ENCODE measurements at regions not wholly inside any gene's neighbourhood (a gene's known extent, or its start where the extent isn't known, plus 50 kb on each side); places are given as distances from the start of the nearest gene placed in this dataset.

- Histone ChIP-seq H3K4me3 (no peak overlapping the region), H3K9me3 (no peaks in the 10 kb centered on the region), H3K27ac (no peak overlapping the region), H3K4me1 (no peaks in the 10 kb centered on the region), H3K27me3 (ENCODE audit: low read depth) (no peaks in the 10 kb centered on the region), H3K36me3 (no peaks in the 10 kb centered on the region)
- DNase-seq (no peak), ATAC-seq (no peak)
- TF ChIP-seq, protein P1, sequence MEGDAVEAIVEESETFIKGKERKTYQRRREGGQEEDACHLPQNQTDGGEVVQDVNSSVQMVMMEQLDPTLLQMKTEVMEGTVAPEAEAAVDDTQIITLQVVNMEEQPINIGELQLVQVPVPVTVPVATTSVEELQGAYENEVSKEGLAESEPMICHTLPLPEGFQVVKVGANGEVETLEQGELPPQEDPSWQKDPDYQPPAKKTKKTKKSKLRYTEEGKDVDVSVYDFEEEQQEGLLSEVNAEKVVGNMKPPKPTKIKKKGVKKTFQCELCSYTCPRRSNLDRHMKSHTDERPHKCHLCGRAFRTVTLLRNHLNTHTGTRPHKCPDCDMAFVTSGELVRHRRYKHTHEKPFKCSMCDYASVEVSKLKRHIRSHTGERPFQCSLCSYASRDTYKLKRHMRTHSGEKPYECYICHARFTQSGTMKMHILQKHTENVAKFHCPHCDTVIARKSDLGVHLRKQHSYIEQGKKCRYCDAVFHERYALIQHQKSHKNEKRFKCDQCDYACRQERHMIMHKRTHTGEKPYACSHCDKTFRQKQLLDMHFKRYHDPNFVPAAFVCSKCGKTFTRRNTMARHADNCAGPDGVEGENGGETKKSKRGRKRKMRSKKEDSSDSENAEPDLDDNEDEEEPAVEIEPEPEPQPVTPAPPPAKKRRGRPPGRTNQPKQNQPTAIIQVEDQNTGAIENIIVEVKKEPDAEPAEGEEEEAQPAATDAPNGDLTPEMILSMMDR (IDR thresholded peaks at IDR 0.05) = no peak
- intact Hi-C loops (cut with DNase I) = no loop called here
Observed at GRCh38 chr11:112765337-112765736, 195.9 kb upstream of the NCAM1 start.

- intact Hi-C loops (cut with DNase I) = no loop called here
- Histone ChIP-seq H3K36me3 (no peaks in the 10 kb centered on the region), H3K27me3 (ENCODE audit: low read depth) (peaks cover 7% of the 10 kb centered on the region), H3K9me3 (no peaks in the 10 kb centered on the region), H3K4me3 (no peak overlapping the region), H3K4me1 (no peaks in the 10 kb centered on the region), H3K27ac (no peak overlapping the region)
- TF ChIP-seq, protein P1 (IDR thresholded peaks at IDR 0.05) = no peak
- DNase-seq = no peak
- ATAC-seq = no peak
Observed at GRCh38 chr11:112769170-112769569, 192.1 kb upstream of the NCAM1 start.

- no peak overlapping the region for H3K27ac ChIP-seq
- ATAC-seq = no peak
- intact Hi-C loops (cut with DNase I) = no loop called here
Observed at GRCh38 chr11:112769584-112769983, 191.6 kb upstream of the NCAM1 start.

GRCh38 chr11:112770033-112770432, 191.2 kb upstream of the NCAM1 start:
- intact Hi-C loops (cut with DNase I) = no loop called here
- ATAC-seq (no peak), DNase-seq (no peak)
- no peaks in the 10 kb centered on the region for H3K36me3 ChIP-seq
- no peaks in the 10 kb centered on the region for H3K9me3 ChIP-seq
- peaks cover 7% of the 10 kb centered on the region for H3K27me3 ChIP-seq (ENCODE audit: low read depth)
- H3K4me3 ChIP-seq = no peak overlapping the region
- no peaks in the 10 kb centered on the region for H3K4me1 ChIP-seq
- H3K27ac ChIP-seq = no peak overlapping the region
- TF ChIP-seq, protein P1 (IDR thresholded peaks at IDR 0.05) = no peak

More at GRCh38 chr11:112769584-112769983, 191.6 kb upstream of the NCAM1 start:
- peaks cover 7% of the 10 kb centered on the region for H3K27me3 ChIP-seq (ENCODE audit: low read depth)
- no peaks in the 10 kb centered on the region for H3K4me1 ChIP-seq
- H3K9me3 ChIP-seq = no peaks in the 10 kb centered on the region
- TF ChIP-seq, protein P1 (IDR thresholded peaks at IDR 0.05) = no peak
- H3K4me3 ChIP-seq = no peak overlapping the region
- DNase-seq = no peak
- no peaks in the 10 kb centered on the region for H3K36me3 ChIP-seq

GRCh38 chr11:112770487-112770886, 190.7 kb upstream of the NCAM1 start:
- ATAC-seq = no peak
- H3K9me3 ChIP-seq = no peaks in the 10 kb centered on the region
- H3K4me3 ChIP-seq = no peak overlapping the region
- H3K36me3 ChIP-seq = no peaks in the 10 kb centered on the region
- no peak overlapping the region for H3K27ac ChIP-seq
- intact Hi-C loops (cut with DNase I) = no loop called here
- TF ChIP-seq, protein P1 (IDR thresholded peaks at IDR 0.05) = no peak
- no peaks in the 10 kb centered on the region for H3K4me1 ChIP-seq
- H3K27me3 ChIP-seq (ENCODE audit: low read depth) = peaks cover 7% of the 10 kb centered on the region
- no peak for DNase-seq

DNA sequence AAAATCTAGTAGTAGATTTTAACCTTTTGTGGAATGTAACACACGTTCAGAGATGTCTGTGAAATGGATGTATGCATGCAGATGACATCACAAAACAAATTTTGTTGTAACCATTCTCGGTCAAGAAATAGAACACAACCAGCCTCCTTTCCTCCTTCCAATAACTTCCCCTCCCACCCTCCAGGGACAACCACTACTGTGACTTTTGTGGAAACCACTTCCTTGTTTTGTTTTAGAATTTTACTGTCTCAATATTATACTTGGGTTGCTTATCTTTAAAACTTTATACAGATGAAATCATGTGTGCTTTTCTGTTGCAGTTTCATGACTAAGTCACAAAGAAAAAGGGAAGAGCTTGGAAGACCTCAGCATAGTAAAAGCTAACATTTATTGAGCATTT, 189.4 kb upstream of the NCAM1 start:
- Histone ChIP-seq H3K4me3 (no peak overlapping the region), H3K27ac (no peak overlapping the region), H3K36me3 (no peaks in the 10 kb centered on the region), H3K4me1 (no peaks in the 10 kb centered on the region), H3K27me3 (ENCODE audit: low read depth) (peaks cover 9% of the 10 kb centered on the region), H3K9me3 (no peaks in the 10 kb centered on the region)
- ATAC-seq = no peak
- intact Hi-C loops (cut with DNase I) = no loop called here
- DNase-seq = no peak
- TF ChIP-seq, protein P1 (IDR thresholded peaks at IDR 0.05) = no peak

Data from lower lobe of right lung (tissue), 2 donors.